ENCODE measurements at regions not wholly inside any gene's neighbourhood (a gene's known extent, or its start where the extent isn't known, plus 50 kb on each side); places are given as distances from the start of the nearest gene placed in this dataset.
A peak's percentile ranks its signal among the peaks of the same experiment; 100 is the strongest.

DNA sequence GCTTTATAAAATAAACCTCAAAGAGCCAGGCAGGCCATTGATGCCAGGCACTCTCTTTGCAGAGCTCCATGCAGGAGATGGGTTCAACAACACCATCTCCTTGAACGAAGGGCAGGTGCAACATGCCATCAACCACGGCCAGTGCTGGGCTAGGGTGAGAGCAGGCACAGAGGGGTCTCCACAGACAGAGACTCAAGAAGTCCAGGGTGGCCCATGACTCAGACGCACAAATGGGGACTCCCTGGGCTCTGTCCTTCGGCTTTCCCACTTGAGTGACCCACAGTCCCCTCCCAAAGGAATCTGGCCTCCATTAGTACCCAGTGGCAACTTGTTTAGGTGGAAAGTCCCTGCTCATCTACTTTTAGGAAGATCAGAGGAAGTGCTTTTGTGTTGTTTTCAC, 124.4 kb upstream of the PZP start:
- Histone ChIP-seq H3K27ac (no peak overlapping the region), H3K27me3 (no peaks in the 10 kb centered on the region), H4K20me1 (ENCODE audit: insufficient read depth, poor library complexity, severe bottlenecking) (no peaks in the 10 kb centered on the region), H3K4me1 (ENCODE audit: insufficient read depth) (peaks cover 19% of the 10 kb centered on the region), H3K36me3 (replicated peaks; ENCODE audit: insufficient read depth, low read depth) (no peaks in the 10 kb centered on the region), H2AFZ (no peak overlapping the region), H3K79me2 (no peaks in the 10 kb centered on the region), H3K9me2 (replicated peaks; ENCODE audit: insufficient read depth) (no peaks in the 10 kb centered on the region), H3K4me3 (no peak overlapping the region), H3K4me2 (no peak overlapping the region), H3K9me3 (ENCODE audit: low read depth) (peaks cover 3% of the 10 kb centered on the region)
- 83% methylated on average over 4 of the region's 4 CpGs for WGBS (ENCODE audit: low lambda C conversion rate, missing lambda C conversion rate)
- no peak for DNase-seq (ENCODE audit: low spot score)
- TF ChIP-seq EZH2 (IDR thresholded peaks at IDR 0.05; ENCODE audit: borderline replicate concordance) = no peak
- TF ChIP-seq, protein P1, sequence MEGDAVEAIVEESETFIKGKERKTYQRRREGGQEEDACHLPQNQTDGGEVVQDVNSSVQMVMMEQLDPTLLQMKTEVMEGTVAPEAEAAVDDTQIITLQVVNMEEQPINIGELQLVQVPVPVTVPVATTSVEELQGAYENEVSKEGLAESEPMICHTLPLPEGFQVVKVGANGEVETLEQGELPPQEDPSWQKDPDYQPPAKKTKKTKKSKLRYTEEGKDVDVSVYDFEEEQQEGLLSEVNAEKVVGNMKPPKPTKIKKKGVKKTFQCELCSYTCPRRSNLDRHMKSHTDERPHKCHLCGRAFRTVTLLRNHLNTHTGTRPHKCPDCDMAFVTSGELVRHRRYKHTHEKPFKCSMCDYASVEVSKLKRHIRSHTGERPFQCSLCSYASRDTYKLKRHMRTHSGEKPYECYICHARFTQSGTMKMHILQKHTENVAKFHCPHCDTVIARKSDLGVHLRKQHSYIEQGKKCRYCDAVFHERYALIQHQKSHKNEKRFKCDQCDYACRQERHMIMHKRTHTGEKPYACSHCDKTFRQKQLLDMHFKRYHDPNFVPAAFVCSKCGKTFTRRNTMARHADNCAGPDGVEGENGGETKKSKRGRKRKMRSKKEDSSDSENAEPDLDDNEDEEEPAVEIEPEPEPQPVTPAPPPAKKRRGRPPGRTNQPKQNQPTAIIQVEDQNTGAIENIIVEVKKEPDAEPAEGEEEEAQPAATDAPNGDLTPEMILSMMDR (IDR thresholded peaks at IDR 0.05; ENCODE audit: poor library complexity) = no peak
- no peak for TF ChIP-seq EZH2phosphoT487 (IDR thresholded peaks at IDR 0.05; ENCODE audit: low read depth, severe bottlenecking, unreplicated experiment)

DNA sequence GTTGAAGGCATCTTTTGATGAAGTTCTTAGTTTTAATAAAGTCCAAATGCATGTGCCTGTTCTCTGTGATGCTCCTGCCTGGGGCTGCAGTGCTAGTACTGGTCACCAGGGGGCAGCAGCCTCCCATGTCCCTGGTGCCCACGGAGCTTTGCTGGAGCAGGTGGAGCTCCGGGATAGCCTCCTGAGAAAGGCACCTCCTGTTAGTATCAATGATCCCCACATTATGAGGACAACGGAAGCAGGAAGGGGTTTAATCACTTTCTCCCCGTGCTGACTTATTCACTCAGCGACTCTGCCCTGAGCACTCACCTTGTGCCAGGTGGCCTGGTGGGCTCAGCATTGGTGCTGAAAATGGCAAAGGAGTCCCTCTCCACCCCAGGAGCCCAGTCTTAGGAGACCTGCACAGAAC, 123.0 kb upstream of the PZP start:
- Histone ChIP-seq H3K79me2 (no peaks in the 10 kb centered on the region), H4K20me1 (ENCODE audit: insufficient read depth, poor library complexity, severe bottlenecking) (no peaks in the 10 kb centered on the region), H3K4me2 (no peak overlapping the region), H3K9me3 (ENCODE audit: low read depth) (no peaks in the 10 kb centered on the region), H3K36me3 (replicated peaks; ENCODE audit: insufficient read depth, low read depth) (no peaks in the 10 kb centered on the region), H2AFZ (no peak overlapping the region), H3K27me3 (no peaks in the 10 kb centered on the region), H3K4me3 (no peak overlapping the region), H3K9me2 (replicated peaks; ENCODE audit: insufficient read depth) (no peaks in the 10 kb centered on the region), H3K4me1 (ENCODE audit: insufficient read depth) (peaks cover 19% of the 10 kb centered on the region), H3K27ac (no peak overlapping the region)
- DNase-seq (ENCODE audit: low spot score) = peak; percentile 76
- no peak for TF ChIP-seq EZH2phosphoT487 (IDR thresholded peaks at IDR 0.05; ENCODE audit: low read depth, severe bottlenecking, unreplicated experiment)
- TF ChIP-seq, protein P1 (IDR thresholded peaks at IDR 0.05; ENCODE audit: poor library complexity) = peak; percentile 85
- WGBS (ENCODE audit: low lambda C conversion rate, missing lambda C conversion rate) = 17% methylated on average over 5 of the region's 5 CpGs

DNA sequence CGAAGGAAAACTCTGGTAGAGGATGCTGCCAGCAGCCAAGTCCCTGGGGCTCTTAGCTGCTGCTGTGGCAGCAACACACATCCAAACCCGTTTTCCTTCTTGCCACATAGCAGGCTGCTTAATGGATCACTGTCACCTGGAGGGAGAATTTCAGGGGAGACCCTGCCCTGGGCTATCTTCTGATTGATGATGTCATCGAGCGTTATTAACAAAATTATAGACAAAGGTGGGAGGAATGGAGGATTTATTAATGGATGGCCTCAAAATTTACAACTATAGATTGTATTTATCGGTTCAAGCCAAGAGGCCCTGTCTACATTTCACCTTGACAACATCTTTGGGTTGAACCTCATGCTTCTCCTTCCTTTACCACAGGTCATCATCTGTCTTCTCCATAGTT, 120.8 kb upstream of the PZP start:
- no peak overlapping the region for H3K4me3 ChIP-seq
- no peak for DNase-seq (ENCODE audit: low spot score)
- peaks cover 8% of the 10 kb centered on the region for H3K4me1 ChIP-seq (ENCODE audit: insufficient read depth)
- H3K4me2 ChIP-seq = no peak overlapping the region
- no peak overlapping the region for H3K27ac ChIP-seq
- 90% methylated on average over 5 of the region's 5 CpGs for WGBS (ENCODE audit: low lambda C conversion rate, missing lambda C conversion rate)
- no peaks in the 10 kb centered on the region for H3K36me3 ChIP-seq (replicated peaks; ENCODE audit: insufficient read depth, low read depth)
- no peaks in the 10 kb centered on the region for H3K79me2 ChIP-seq
- H4K20me1 ChIP-seq (ENCODE audit: insufficient read depth, poor library complexity, severe bottlenecking) = no peaks in the 10 kb centered on the region
- H2AFZ ChIP-seq = no peak overlapping the region
- no peaks in the 10 kb centered on the region for H3K9me3 ChIP-seq (ENCODE audit: low read depth)
- no peaks in the 10 kb centered on the region for H3K9me2 ChIP-seq (replicated peaks; ENCODE audit: insufficient read depth)
- H3K27me3 ChIP-seq = no peaks in the 10 kb centered on the region
- TF ChIP-seq, protein P1 (IDR thresholded peaks at IDR 0.05; ENCODE audit: poor library complexity) = no peak
- TF ChIP-seq EZH2phosphoT487 (IDR thresholded peaks at IDR 0.05; ENCODE audit: low read depth, severe bottlenecking, unreplicated experiment) = no peak
- no peak for TF ChIP-seq EZH2 (IDR thresholded peaks at IDR 0.05; ENCODE audit: borderline replicate concordance)

DNA sequence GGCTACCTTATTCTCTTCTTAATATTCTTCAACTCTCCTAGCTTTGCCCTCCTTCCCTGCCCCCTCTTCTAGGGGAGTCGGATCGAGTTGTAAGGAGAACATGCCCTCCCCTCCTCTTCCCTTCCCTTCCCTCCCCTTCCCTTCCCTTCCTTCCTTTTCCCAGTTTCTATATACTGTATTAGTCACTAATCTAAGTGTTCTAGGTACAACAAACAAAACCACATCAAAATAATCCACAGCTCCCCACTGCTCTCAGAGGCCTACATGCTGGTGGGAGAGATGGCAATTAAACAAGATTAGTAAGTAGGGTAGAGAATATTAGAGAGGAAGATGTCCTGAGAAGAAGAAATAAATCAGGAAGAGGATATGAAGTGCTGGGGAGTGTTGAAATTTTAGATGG, 119.9 kb upstream of the PZP start:
- Histone ChIP-seq H2AFZ (no peak overlapping the region), H3K9me2 (replicated peaks; ENCODE audit: insufficient read depth) (no peaks in the 10 kb centered on the region), H3K27ac (no peak overlapping the region), H3K4me3 (no peak overlapping the region), H3K79me2 (no peaks in the 10 kb centered on the region), H3K36me3 (replicated peaks; ENCODE audit: insufficient read depth, low read depth) (no peaks in the 10 kb centered on the region), H3K27me3 (no peaks in the 10 kb centered on the region), H3K9me3 (ENCODE audit: low read depth) (no peaks in the 10 kb centered on the region), H3K4me1 (ENCODE audit: insufficient read depth) (no peaks in the 10 kb centered on the region), H3K4me2 (no peak overlapping the region), H4K20me1 (ENCODE audit: insufficient read depth, poor library complexity, severe bottlenecking) (no peaks in the 10 kb centered on the region)
- TF ChIP-seq, protein P1 (IDR thresholded peaks at IDR 0.05; ENCODE audit: poor library complexity) = no peak
- no peak for TF ChIP-seq EZH2phosphoT487 (IDR thresholded peaks at IDR 0.05; ENCODE audit: low read depth, severe bottlenecking, unreplicated experiment)
- no peak for TF ChIP-seq EZH2 (IDR thresholded peaks at IDR 0.05; ENCODE audit: borderline replicate concordance)
- no peak for DNase-seq (ENCODE audit: low spot score)
- WGBS (ENCODE audit: low lambda C conversion rate, missing lambda C conversion rate) = no CpG with 5 or more reads among the region's 2 CpGs
